DOHH2 (cell line): ENCODE measurements at regions not wholly inside any gene's neighbourhood (a gene's known extent, or its start where the extent isn't known, plus 50 kb on each side); places are given as distances from the start of the nearest gene placed in this dataset.

Experiments used
- CTCF ChIP-seq: fragments of 200-600 bp; sonication (generic); IDR thresholded peaks from one replicate; pipeline ENCODE4 v1.5.1; 2014; ENCODE audit warnings: antibody characterized with exemption, mild to moderate bottlenecking, low read depth, low read length; ENCODE audit not compliant: poor library complexity, severe bottlenecking
- EZH2phosphoT487 ChIP-seq: fragments of 200-600 bp; sonication (generic); IDR thresholded peaks from 2 replicates; pipeline ENCODE4 v1.6.1; 2017; ENCODE audit warnings: borderline replicate concordance, mild to moderate bottlenecking, antibody characterized with exemption, low read length, moderate library complexity, mixed read lengths

- TF ChIP-seq CTCF, result no peak
- no peak for TF ChIP-seq EZH2phosphoT487
Measured at GRCh38 chr4:134634301-134634700, 432.7 kb upstream of the PABPC4L start.
